ENCODE measurements at regions not wholly inside any gene's neighbourhood (a gene's known extent, or its start where the extent isn't known, plus 50 kb on each side); places are given as distances from the start of the nearest gene placed in this dataset.
"Not testable (repeated sequence)": the region's sequence is repeated elsewhere in the genome, so short reads cannot be mapped to it uniquely, and the experiment has no call there.

GRCh38 chr5:62223312-62223670 is 82.7 kb upstream of the KIF2A start:
- not testable (repeated sequence) for H3K36me3 Mint-ChIP-seq, H3K4me1 Mint-ChIP-seq
- H3K27me3 Mint-ChIP-seq (ENCODE audit: low read depth), result peaks cover 24% of the 10 kb centered on the region
- TF ChIP-seq, protein P1, sequence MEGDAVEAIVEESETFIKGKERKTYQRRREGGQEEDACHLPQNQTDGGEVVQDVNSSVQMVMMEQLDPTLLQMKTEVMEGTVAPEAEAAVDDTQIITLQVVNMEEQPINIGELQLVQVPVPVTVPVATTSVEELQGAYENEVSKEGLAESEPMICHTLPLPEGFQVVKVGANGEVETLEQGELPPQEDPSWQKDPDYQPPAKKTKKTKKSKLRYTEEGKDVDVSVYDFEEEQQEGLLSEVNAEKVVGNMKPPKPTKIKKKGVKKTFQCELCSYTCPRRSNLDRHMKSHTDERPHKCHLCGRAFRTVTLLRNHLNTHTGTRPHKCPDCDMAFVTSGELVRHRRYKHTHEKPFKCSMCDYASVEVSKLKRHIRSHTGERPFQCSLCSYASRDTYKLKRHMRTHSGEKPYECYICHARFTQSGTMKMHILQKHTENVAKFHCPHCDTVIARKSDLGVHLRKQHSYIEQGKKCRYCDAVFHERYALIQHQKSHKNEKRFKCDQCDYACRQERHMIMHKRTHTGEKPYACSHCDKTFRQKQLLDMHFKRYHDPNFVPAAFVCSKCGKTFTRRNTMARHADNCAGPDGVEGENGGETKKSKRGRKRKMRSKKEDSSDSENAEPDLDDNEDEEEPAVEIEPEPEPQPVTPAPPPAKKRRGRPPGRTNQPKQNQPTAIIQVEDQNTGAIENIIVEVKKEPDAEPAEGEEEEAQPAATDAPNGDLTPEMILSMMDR (IDR thresholded peaks at IDR 0.05; ENCODE audit: unreplicated experiment), result peak; percentile 53
- peak overlapping the region; percentile 56 for H3K4me3 Mint-ChIP-seq
- peak overlapping the region; percentile 72 for H3K27ac Mint-ChIP-seq
- peaks cover 30% of the 10 kb centered on the region for H3K9me3 Mint-ChIP-seq
- peak; percentile 30 to 74 for DNase-seq (ENCODE audit: low spot score in 2 of 2, unreplicated experiment in 2 of 2)

DNA sequence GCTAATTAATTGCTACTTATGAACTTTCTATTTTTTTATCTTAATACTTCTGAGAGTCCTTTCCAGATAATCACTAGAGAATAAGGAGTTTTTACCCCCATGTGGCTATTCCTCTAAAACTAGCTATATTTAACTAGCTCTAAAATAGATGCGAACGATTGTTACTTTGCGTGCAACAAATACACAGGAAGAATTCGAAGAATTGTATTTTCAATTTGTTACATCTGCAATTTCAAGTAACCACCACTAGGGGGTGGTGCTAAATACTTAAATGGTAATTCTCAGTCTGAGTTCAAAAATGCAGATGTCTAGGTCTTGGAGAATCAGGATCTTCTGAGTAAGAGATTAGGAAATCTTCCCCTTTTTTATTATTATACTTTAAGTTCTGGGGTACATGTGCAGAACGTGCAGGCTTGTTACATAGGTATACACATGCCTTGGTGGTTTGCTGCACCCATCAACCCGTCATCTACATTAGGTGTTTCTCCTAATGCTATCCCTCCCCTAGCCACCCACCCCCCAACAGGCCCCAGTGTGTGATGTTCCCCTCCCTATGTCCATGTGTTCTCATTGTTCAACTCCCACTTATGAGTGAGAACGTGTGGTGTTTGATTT is 80.9 kb upstream of the KIF2A start:
- H3K36me3 Mint-ChIP-seq; H3K27ac Mint-ChIP-seq; H3K4me1 Mint-ChIP-seq; DNase-seq (ENCODE audit: low spot score in 2 of 2, unreplicated experiment in 2 of 2); H3K4me3 Mint-ChIP-seq: not testable (repeated sequence)
- H3K9me3 Mint-ChIP-seq, result peaks cover 32% of the 10 kb centered on the region
- TF ChIP-seq, protein P1 (IDR thresholded peaks at IDR 0.05; ENCODE audit: unreplicated experiment), result peak; percentile 87
- H3K27me3 Mint-ChIP-seq (ENCODE audit: low read depth), result peaks cover 34% of the 10 kb centered on the region

- not testable (repeated sequence) for H3K4me3 Mint-ChIP-seq
- peaks cover 20% of the 10 kb centered on the region for H3K9me3 Mint-ChIP-seq
- peaks cover 24% of the 10 kb centered on the region for H3K27me3 Mint-ChIP-seq (ENCODE audit: low read depth)
These were observed 75.1 kb upstream of the KIF2A start for GRCh38 chr5:62230876-62231388.

GRCh38 chr5:62231576-62231975 is 74.4 kb upstream of the KIF2A start:
- H3K4me3 Mint-ChIP-seq, result no peak overlapping the region
- no peak for DNase-seq (ENCODE audit: low spot score in 2 of 2, unreplicated experiment in 2 of 2)
- H3K4me1 Mint-ChIP-seq, result no peaks in the 10 kb centered on the region
- TF ChIP-seq, protein P1 (IDR thresholded peaks at IDR 0.05; ENCODE audit: unreplicated experiment), result no peak
- H3K9me3 Mint-ChIP-seq, result peaks cover 17% of the 10 kb centered on the region
- peaks cover 24% of the 10 kb centered on the region for H3K27me3 Mint-ChIP-seq (ENCODE audit: low read depth)
- no peak overlapping the region for H3K27ac Mint-ChIP-seq
- no peaks in the 10 kb centered on the region for H3K36me3 Mint-ChIP-seq

More at GRCh38 chr5:62230876-62231388, 75.1 kb upstream of the KIF2A start:
- H3K36me3 Mint-ChIP-seq; H3K4me1 Mint-ChIP-seq; H3K27ac Mint-ChIP-seq; DNase-seq (ENCODE audit: low spot score in 2 of 2, unreplicated experiment in 2 of 2): not testable (repeated sequence)

GRCh38 chr5:62232218-62232617 is 73.8 kb upstream of the KIF2A start:
- not testable (repeated sequence) for H3K4me3 Mint-ChIP-seq; H3K4me1 Mint-ChIP-seq; H3K36me3 Mint-ChIP-seq; H3K27ac Mint-ChIP-seq; DNase-seq (ENCODE audit: low spot score in 2 of 2, unreplicated experiment in 2 of 2)
- peaks cover 11% of the 10 kb centered on the region for H3K9me3 Mint-ChIP-seq
- H3K27me3 Mint-ChIP-seq (ENCODE audit: low read depth), result peaks cover 20% of the 10 kb centered on the region

DNA sequence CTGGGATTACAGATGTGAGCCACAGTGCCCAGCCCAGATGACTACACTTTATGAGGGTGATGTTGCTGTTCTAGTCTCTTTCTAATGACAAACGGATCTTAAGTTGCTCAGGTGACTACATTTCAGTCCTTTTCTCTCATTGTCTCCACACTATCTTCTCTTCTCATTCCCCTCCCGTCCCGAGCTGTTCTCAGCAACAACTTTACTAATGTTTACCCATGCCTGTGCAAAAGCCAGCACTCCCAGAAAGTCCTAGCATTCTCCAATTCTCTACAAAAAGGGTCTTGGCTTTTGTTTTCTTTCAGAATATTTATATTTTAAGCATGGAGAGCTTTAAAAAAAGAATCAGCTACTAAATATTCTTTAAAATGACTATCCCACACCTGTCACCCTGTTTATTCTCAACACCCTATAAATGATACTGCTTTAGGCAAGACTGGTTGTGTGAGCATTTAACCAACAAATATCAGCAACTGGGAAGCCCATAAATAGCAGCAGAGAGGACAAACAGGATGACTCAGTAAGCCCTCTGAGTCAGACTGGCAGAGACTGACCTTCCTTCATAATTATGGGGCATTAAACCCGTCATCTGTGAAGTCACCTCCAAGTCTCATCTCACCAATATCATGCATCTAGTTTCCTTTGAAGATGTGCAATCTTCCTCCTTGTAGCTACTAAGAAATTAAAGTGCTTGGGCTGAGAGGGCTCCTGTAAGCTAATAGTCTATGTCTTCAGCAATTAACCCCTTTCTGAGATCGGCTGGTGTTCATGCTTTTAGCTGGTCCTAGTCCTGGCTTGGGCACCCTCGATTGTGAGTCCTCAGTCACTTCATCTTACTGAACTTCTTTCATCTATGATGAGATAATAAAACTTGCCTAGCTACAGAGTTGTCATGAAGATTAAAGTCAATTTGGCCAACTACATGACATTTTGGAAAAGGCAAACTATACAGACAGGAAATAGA is 72.6 kb upstream of the KIF2A start:
- DNase-seq (ENCODE audit: low spot score in 2 of 2, unreplicated experiment in 2 of 2); H3K27me3 Mint-ChIP-seq (ENCODE audit: low read depth); H3K27ac Mint-ChIP-seq; H3K4me3 Mint-ChIP-seq; H3K4me1 Mint-ChIP-seq; H3K9me3 Mint-ChIP-seq; H3K36me3 Mint-ChIP-seq: not testable (repeated sequence)

GRCh38 chr5:62236593-62236992 is 69.4 kb upstream of the KIF2A start:
- H3K9me3 Mint-ChIP-seq; H3K4me1 Mint-ChIP-seq; H3K4me3 Mint-ChIP-seq; DNase-seq (ENCODE audit: low spot score in 2 of 2, unreplicated experiment in 2 of 2); H3K27ac Mint-ChIP-seq; H3K27me3 Mint-ChIP-seq (ENCODE audit: low read depth); H3K36me3 Mint-ChIP-seq: not testable (repeated sequence)

- not testable (repeated sequence) for H3K36me3 Mint-ChIP-seq; H3K4me1 Mint-ChIP-seq; H3K4me3 Mint-ChIP-seq; H3K27me3 Mint-ChIP-seq (ENCODE audit: low read depth); H3K9me3 Mint-ChIP-seq; H3K27ac Mint-ChIP-seq; DNase-seq (ENCODE audit: low spot score in 2 of 2, unreplicated experiment in 2 of 2)
These were observed 68.1 kb upstream of the KIF2A start for GRCh38 chr5:62237944-62238343.

DNA sequence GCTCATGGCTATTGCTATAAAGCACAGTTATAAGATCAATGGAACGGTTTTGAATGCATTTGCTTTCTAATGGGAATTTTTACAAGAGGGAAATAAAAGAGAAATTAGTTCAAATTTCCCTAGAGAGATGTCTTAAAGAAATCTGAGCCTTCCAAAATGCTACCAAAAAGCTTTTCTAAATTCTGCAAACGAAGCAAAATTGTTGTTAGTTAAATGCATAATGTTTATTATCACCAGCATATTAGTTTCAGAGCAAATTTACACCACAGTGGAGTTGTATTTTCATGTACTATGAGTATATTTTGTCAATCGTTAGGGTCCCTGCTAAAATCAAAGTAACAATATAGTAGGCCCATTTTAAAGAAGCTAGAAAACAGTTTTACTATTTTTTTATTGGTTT is 67.4 kb upstream of the KIF2A start:
- H3K27me3 Mint-ChIP-seq (ENCODE audit: low read depth); H3K27ac Mint-ChIP-seq; DNase-seq (ENCODE audit: low spot score in 2 of 2, unreplicated experiment in 2 of 2); H3K36me3 Mint-ChIP-seq; H3K9me3 Mint-ChIP-seq; H3K4me3 Mint-ChIP-seq; H3K4me1 Mint-ChIP-seq: not testable (repeated sequence)

DNA sequence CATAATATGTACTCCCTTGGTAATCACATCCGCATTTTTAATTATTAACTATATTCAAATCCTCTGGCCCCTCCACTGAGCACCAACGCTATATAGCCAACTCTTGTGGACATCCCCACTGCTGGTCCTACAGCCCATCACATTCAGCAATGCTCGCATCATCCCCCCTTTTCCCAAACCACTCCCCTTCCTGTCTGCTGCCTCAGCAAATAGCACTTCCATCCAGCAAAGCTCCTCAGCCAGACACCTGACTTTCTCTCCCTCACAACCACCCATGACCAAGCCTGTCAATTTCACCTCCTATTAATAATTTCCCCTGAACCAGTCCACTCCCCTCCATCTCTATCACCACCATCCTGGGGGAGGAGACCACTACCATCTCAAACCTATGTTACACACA is 65.5 kb upstream of the KIF2A start:
- not testable (repeated sequence) for H3K27me3 Mint-ChIP-seq (ENCODE audit: low read depth); H3K4me1 Mint-ChIP-seq; H3K36me3 Mint-ChIP-seq; H3K27ac Mint-ChIP-seq; H3K9me3 Mint-ChIP-seq; H3K4me3 Mint-ChIP-seq; DNase-seq (ENCODE audit: low spot score in 2 of 2, unreplicated experiment in 2 of 2)

DNA sequence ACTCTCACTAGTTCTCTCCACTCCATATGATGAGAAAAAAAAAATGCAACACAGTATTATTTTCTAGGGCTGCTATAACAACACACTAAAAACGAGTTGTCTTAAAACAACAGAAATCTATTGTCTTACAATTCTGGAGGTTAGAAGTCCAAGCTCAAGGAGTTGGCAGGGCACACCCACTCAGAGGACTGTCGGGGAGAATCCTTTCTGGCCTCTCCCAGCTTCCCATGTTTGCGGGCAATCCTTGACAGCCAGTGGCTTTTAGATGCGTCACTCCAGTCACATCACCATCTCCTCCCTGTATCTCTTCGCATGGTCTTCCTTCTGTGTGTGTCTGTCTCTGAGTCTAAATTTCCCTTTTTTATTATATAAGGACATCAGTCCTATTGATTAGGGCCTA is 64.0 kb upstream of the KIF2A start:
- not testable (repeated sequence) for H3K36me3 Mint-ChIP-seq; H3K9me3 Mint-ChIP-seq; H3K27ac Mint-ChIP-seq; H3K27me3 Mint-ChIP-seq (ENCODE audit: low read depth); H3K4me3 Mint-ChIP-seq; DNase-seq (ENCODE audit: low spot score in 2 of 2, unreplicated experiment in 2 of 2)
- H3K4me1 Mint-ChIP-seq, result peaks cover 10% of the 10 kb centered on the region

Data from mesothelial cell of epicardium (in vitro differentiated cells).